Thoracic aorta (tissue), 2 donors: ENCODE measurements at regions not wholly inside any gene's neighbourhood (a gene's known extent, or its start where the extent isn't known, plus 50 kb on each side); places are given as distances from the start of the nearest gene placed in this dataset.

Experiments used
- ATAC-seq: fragments of 150-250 bp; one replicate; pipeline ENCODE4 v1.8.0; 2017; ENCODE audit warnings: low read depth; ENCODE audit not compliant: insufficient number of reproducible peaks, low FRiP score
- DNase-seq: peaks from one replicate; pipeline ENCODE4 v3.0.0-alpha.2; 2020; ENCODE audit warnings: low spot score
- H3K27ac ChIP-seq, 2 donors: fragments of 200-600 bp; sonication (generic); 1 replicate in 1 of 2; 2 replicates in 1 of 2; pipeline ENCODE4 v1.5.1; 2016; ENCODE audit warnings: mild to moderate bottlenecking in 2 of 2, moderate library complexity in 2 of 2
- H3K27me3 ChIP-seq: fragments of 200-600 bp; sonication (generic); replicated peaks from 2 replicates; pipeline ENCODE4 v1.6.0; 2016; ENCODE audit warnings: mild to moderate bottlenecking; ENCODE audit not compliant: insufficient read depth
- H3K36me3 ChIP-seq: fragments of 200-600 bp; sonication (generic); one replicate; pipeline ENCODE4 v1.5.1; 2016
- H3K4me1 ChIP-seq, 2 donors: fragments of 200-600 bp; sonication (generic); 1 replicate in 1 of 2; 2 replicates in 1 of 2; pipeline versions ENCODE4 v1.5.1 to v1.6.0; 2016; ENCODE audit warnings: low read depth in 2 of 2, mild to moderate bottlenecking in 1 of 2; ENCODE audit not compliant: control insufficient read depth in 1 of 2
- H3K4me3 ChIP-seq: fragments of 200-600 bp; sonication (generic); 2 replicates; pipeline ENCODE4 v1.5.1; 2016; ENCODE audit warnings: mild to moderate bottlenecking
- H3K9me3 ChIP-seq: fragments of 200-600 bp; sonication (generic); 2 replicates; pipeline ENCODE4 v1.5.1; 2016
- TF ChIP-seq, protein P1 (sequence below): fragments of 200-600 bp; sonication (generic); IDR thresholded peaks from one replicate; pipeline ENCODE4 v1.5.1; 2019; ENCODE audit warnings: antibody characterized with exemption

DNA sequence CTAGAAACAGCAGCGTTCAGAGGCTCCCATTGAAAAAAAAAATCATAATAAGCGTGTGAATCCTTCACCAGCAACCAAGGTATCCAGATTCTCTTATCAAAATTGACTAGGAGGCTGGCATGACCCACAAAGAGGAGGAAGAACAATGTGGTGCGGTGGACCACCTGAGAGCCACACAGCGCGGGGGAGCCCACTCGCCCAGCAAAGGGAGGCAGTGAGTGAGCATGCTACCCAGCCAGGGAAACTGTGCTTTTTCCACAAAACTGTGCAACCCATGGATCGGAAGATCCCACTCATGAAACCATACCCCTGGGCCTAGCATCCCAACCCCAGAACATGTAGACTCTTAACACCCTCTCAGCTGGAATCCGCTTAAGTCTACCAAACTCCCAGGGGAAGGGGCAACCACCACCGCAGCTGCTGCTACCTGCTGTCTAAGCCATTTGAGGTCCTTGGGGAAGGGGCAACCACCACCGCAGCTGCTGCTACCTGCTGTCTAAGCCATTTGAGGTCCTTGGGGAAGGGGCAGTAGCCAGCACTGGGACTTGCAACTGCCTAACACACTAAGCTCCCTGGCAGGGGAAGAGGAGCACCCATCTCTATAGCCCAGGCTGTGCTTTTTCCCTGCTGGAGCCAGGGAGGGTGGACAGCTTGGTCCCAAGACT lies 102.8 kb upstream of the CLDN18 start:
- DNase-seq = no peak
- H3K36me3 ChIP-seq = no peaks in the 10 kb centered on the region
- no peaks in the 10 kb centered on the region for H3K27me3 ChIP-seq
- no peak overlapping the region for H3K4me3 ChIP-seq
- TF ChIP-seq, protein P1, sequence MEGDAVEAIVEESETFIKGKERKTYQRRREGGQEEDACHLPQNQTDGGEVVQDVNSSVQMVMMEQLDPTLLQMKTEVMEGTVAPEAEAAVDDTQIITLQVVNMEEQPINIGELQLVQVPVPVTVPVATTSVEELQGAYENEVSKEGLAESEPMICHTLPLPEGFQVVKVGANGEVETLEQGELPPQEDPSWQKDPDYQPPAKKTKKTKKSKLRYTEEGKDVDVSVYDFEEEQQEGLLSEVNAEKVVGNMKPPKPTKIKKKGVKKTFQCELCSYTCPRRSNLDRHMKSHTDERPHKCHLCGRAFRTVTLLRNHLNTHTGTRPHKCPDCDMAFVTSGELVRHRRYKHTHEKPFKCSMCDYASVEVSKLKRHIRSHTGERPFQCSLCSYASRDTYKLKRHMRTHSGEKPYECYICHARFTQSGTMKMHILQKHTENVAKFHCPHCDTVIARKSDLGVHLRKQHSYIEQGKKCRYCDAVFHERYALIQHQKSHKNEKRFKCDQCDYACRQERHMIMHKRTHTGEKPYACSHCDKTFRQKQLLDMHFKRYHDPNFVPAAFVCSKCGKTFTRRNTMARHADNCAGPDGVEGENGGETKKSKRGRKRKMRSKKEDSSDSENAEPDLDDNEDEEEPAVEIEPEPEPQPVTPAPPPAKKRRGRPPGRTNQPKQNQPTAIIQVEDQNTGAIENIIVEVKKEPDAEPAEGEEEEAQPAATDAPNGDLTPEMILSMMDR = no peak
- H3K4me1 ChIP-seq = no peaks in the 10 kb centered on the region
- peaks cover 4% of the 10 kb centered on the region for H3K9me3 ChIP-seq
- ATAC-seq = no peak
- no peak overlapping the region for H3K27ac ChIP-seq

DNA sequence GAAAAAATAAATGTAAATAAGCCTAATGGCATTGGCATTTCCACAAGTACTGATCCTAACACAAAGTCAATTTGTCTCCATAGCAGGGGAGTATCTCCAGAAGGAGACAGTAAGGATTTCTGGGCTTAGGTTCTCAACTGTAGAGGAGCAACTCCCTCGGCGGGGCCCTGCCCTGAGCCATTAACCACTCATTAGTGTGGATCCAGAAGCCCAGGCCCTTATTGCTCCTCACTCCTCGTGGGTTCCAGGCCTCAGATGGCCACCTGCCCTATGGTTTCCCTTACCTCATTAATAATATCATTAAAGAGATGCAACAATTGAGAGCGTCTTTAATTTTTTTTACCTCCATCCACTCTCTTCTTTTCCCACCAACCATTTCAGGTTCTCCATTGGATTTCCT lies 85.3 kb upstream of the CLDN18 start:
- DNase-seq = no peak
- H3K27me3 ChIP-seq = no peaks in the 10 kb centered on the region
- H3K9me3 ChIP-seq = no peaks in the 10 kb centered on the region
- H3K27ac ChIP-seq = no peak overlapping the region
- ATAC-seq = no peak
- TF ChIP-seq, protein P1 = no peak
- H3K4me3 ChIP-seq = no peak overlapping the region
- H3K4me1 ChIP-seq = no peaks in the 10 kb centered on the region
- H3K36me3 ChIP-seq = no peaks in the 10 kb centered on the region

DNA sequence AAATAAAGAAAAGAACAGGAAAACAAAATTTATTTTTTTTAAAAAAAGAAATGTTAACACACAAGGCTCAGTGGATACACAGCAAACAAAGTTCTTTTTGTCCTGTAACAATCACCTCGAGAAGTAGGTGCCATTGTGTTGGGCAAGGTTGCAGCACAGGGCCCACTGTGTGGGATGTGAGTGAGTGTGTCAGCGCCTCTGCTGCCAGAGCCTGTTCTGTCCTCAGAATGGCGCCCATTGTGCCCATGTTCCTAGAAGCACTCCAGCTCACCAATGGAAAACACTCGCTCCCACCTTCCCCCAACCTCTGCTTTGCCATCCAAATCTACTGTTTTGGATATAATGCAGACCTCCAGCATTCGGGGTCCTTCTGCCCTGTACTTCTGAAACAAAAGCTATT lies 84.9 kb upstream of the CLDN18 start:
- H3K4me3 ChIP-seq = no peak overlapping the region
- H3K36me3 ChIP-seq = no peaks in the 10 kb centered on the region
- TF ChIP-seq, protein P1 = no peak
- ATAC-seq = no peak
- H3K4me1 ChIP-seq = no peaks in the 10 kb centered on the region
- no peak overlapping the region for H3K27ac ChIP-seq
- H3K9me3 ChIP-seq = no peaks in the 10 kb centered on the region
- H3K27me3 ChIP-seq = no peaks in the 10 kb centered on the region
- no peak for DNase-seq

DNA sequence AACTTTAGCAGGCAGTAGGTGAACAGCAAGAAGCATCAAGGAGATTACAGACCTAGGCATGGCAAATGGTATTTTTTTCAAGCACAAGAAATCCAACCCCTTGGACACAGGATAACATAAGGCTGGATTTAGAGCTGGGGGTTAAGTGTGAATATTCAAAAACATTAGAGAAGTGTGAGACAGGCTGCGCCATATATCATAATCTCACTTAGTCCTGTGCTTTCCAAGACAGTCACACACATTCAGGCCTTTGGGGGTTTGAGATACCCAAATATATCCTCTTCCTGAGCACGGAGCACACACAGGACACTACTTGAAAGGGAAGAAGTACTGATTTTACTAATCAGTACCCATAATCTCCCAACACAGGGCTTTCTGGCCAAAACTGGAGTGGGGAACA lies 83.0 kb upstream of the CLDN18 start:
- H3K27me3 ChIP-seq = no peaks in the 10 kb centered on the region
- DNase-seq (no peak), ATAC-seq (no peak)
- H3K9me3 ChIP-seq = no peaks in the 10 kb centered on the region
- H3K4me3 ChIP-seq = no peak overlapping the region
- no peaks in the 10 kb centered on the region for H3K4me1 ChIP-seq
- TF ChIP-seq, protein P1 = no peak
- H3K27ac ChIP-seq = no peak overlapping the region
- H3K36me3 ChIP-seq = no peaks in the 10 kb centered on the region

DNA sequence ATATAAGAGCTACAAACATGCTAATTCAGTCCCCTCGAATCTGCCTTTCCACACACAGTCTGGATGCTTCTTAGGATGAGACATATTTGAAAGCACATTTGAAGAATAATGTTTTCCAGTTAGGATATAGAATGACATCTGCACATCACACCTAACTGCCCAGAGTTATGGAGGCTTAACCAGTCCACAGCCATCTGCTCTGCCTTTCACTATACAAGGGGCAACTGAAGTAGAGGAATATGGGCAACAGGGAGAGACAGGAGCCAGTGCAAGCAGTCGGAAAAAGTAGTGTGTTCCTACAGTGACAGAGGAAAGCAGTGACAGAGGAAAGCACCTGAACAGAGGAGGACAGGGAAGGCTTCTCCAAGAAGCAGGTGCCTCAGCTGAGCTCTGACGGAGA lies 79.0 kb upstream of the CLDN18 start:
- no peaks in the 10 kb centered on the region for H3K9me3 ChIP-seq
- H3K4me1 ChIP-seq = no peaks in the 10 kb centered on the region
- H3K36me3 ChIP-seq = no peaks in the 10 kb centered on the region
- H3K27me3 ChIP-seq = no peaks in the 10 kb centered on the region
- DNase-seq (no peak), ATAC-seq (no peak)
- TF ChIP-seq, protein P1 = no peak
- H3K27ac ChIP-seq = no peak overlapping the region
- H3K4me3 ChIP-seq = no peak overlapping the region
